IPS-NIHi11 (cell line): ENCODE measurements at regions not wholly inside any gene's neighbourhood (a gene's known extent, or its start where the extent isn't known, plus 50 kb on each side); places are given as distances from the start of the nearest gene placed in this dataset.

Experiments used
- DNase-seq: peaks from one replicate; pipeline ENCODE4 v3.0.0; 2012; ENCODE audit warnings: mixed read lengths, low spot score

DNA sequence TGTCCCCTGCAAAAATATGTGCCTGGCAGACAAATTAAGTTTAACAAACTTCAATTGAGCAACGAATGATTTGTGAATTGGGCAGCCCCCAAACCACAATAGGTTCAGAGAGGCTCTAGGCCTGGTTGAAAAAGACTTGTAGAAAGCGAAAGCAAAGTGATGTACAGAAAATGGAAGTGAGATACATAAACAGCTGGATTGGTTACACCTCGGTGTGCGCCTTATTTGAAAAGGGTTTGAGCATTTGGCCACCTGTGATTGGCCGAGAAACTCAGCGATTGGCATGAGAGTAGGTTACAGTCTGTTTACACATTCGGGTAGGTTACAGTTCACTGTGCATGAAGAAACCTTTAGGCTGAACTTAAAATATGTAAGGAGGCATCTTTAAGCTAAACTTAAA is 136.9 kb downstream of the CD83 start:
- DNase-seq, result no peak

- no peak for DNase-seq
Observed at GRCh38 chr6:14255916-14256315, 138.3 kb downstream of the CD83 start.

GRCh38 chr6:14258117-14258516 is 140.5 kb downstream of the CD83 start:
- DNase-seq, result no peak

- DNase-seq, result no peak
Observed at GRCh38 chr6:14258695-14259593, 141.4 kb downstream of the CD83 start.

DNA sequence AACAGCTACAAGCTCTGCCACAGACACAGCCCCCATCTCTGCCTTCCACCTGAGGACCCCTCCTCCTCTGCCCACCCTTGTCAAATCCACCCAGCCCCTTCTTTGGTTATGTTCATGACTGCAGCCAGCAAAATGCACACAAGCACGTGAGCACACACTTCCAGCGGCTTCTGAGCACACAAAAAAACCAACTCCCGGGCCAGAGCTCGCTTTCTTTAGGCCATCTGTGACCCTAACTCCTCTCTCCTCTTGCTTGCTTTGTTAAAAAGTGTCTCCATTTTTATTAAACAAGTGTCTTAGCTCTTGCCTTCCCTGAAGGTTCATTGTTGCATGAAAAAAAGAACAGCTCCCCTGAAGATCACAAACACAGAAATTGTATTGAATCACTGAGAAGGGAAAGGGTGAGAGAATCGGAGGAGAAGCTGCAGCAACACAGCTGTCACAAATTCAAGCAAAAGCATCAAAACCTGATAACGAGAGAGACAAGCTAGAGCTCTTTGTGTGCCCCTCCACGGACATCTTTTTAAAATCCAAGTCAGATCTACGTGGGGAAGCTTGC is 142.1 kb downstream of the CD83 start:
- DNase-seq, result no peak

GRCh38 chr6:14260839-14261238 is 143.3 kb downstream of the CD83 start:
- no peak for DNase-seq

- no peak for DNase-seq
Observed at GRCh38 chr6:14263881-14264424, 146.4 kb downstream of the CD83 start.

DNA sequence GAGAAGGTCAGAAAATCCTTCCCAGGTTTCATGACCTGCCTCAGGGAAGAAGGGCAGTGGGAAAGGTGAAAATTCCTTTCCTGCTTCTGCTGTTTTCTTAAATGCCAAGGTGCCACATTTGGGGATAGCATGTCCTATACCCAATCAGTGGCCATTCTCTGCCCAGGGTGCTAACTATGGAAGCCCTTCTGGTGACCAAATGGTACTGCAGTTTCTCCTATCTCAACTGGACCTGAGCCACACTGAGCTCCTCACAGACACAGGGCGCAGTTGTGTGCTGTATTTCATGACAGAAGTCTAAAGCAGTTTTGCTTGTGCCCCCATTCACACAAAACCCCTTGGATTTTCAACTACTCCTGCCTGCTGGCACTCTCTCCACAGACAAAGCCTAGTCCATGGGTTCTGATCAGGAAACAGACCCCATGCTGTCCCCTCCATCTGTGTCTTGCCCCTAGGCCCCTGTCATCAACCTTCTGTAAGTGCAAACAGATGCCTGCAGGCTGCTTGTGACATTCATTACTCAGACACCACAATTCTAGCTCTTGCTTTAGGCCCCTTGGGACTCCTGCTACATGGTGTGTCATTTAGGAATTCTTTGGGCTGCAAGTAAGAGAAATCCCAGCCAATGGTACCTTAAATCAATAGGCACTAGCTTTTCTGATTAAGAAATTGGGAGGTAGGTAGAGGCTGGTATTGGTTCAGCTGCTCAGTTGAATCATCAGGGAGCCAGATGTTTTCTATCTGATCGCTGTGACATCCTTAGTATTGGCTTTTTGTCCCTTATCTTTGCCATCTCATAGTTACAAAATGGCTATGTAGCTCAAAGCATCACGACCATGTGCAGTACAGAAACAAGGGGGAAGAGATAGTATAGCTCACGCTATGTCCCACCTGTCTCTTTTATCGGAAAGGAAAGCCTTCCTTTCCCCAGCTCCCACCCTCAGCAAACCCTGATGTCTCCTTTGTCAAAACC is 147.8 kb downstream of the CD83 start:
- DNase-seq, result no peak

GRCh38 chr6:14266266-14266665 is 148.7 kb downstream of the CD83 start:
- no peak for DNase-seq

DNA sequence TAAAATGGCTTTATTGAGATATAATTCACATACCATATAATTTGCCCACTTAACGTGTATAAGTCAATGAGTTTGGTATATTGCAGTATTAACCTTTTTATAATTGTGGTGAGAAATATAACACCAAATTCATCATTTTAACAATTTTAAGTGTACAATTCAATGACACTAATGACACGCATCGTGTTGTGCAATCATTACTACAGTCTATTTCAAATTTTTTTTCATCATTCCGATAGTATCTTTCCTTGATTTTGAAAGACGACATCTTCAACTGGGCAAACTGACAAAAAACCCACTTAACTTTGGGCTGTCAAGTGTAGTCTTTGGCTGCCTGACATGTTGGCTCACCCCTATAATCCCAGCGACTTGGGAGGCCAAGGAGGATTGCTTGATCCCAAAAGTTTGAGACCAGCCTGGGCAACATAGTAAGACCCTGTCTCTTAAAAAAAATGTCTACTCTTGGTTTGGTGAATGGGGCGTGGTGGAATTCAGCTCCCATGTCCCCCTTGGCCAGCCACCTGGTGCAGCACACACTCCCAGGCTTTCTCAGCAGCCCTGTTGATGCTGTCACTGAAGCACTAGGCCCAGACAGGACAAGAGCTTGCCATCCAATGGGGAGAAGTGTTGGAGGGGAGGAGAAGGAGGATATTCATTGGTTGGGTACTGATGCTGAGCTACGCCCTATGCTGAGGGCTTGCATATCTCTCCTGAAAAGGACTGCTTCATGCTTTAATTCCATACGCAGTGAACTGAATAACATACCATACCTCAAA is 150.5 kb downstream of the CD83 start:
- no peak for DNase-seq

- no peak for DNase-seq
Observed at GRCh38 chr6:14269436-14269835, 151.9 kb downstream of the CD83 start.

GRCh38 chr6:14270142-14270893 is 152.7 kb downstream of the CD83 start:
- DNase-seq, result no peak

DNA sequence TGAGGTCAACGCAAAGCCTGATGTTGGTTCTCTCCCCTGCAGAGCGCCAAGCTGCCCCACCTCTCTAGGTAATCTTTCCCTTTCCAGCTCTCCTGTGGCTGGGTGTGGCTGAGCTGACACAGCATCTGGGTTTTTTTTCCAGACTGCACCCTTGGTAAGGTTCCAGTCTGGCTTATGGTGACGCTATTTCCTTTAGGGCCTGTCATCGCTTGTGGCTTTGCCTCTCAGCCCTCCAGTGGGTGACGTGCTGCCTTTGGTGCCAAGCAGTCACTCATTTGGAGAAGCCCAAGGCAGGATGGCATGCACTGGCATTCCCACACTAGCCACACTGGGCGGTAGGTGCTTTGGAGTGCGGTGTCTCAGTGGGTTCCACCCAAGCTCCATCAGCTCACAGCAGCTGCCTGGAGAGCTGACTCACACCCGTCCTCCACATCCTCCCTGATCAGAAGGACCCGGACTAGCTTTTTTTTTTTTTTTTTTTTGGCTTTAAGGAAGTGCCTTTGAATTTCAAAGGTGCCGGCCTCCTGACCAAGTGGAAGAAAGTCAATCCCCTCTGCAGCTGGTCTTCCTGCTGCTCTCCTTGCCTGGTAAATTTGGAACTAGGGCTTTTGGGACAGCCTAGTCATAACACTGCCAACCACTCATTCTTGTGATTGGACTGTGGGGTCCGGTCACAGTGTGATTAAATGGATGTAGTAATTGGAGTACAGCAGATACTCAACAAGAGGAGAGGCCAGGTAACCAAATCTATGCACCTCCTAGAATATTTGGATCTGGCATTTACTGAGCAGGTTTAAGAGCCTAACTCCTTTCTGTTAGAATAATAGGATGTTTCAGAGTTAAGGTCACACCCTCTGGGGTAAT is 153.6 kb downstream of the CD83 start:
- no peak for DNase-seq

- DNase-seq, result no peak
Observed at GRCh38 chr6:14271789-14272736, 154.5 kb downstream of the CD83 start.

DNA sequence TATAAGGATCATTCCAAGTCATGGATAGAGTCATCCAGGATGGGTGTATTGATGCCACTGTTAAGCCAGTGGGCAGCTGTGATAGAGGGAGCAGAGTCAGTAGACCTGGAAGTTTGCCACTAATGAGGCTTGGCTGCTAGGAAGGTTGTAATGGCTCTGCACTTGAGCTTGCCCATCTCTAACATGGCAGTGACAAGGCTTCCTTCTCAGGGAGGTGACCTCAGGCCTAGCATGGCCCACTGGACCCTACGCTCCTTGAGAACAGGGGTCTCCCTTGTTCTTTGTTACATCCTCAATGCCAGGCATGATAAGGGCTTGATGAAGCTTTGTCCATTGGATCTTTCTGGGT is 155.1 kb downstream of the CD83 start:
- no peak for DNase-seq

- DNase-seq, result peak; percentile 69
Observed at GRCh38 chr6:14273191-14273590, 155.6 kb downstream of the CD83 start.

DNA sequence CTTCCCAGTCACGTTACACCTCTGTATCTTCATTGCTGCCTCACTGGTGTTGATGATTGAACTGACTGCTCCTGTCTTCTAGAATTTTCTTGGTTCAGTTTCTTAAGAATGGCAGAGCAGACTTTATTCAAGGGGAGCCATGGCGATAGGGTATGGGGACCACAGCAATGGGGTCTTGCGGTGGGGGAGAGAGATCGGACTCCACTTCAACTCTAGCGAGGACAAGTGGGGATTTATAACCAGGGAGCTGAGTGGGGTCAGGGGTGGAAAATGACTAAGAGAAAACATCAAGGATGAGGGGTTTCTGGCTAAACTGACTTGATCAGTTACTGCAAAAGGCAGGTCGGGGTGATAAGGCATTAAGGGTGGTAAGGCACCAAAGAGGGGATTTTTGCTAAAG is 156.4 kb downstream of the CD83 start:
- no peak for DNase-seq
